Ramos (cell line): ENCODE measurements at regions not wholly inside any gene's neighbourhood (a gene's known extent, or its start where the extent isn't known, plus 50 kb on each side); places are given as distances from the start of the nearest gene placed in this dataset.
"Not testable (repeated sequence)": the region's sequence is repeated elsewhere in the genome, so short reads cannot be mapped to it uniquely, and the experiment has no call there.

Experiments used
- in situ Hi-C: fragments of 300-500 bp; cut with MboI; formaldehyde crosslinking; loops from one replicate; pipeline ENCODE4 v1.14.3; 2022; ENCODE audit warnings: low sequenced_read_pairs; ENCODE audit not compliant: unreplicated experiment

DNA sequence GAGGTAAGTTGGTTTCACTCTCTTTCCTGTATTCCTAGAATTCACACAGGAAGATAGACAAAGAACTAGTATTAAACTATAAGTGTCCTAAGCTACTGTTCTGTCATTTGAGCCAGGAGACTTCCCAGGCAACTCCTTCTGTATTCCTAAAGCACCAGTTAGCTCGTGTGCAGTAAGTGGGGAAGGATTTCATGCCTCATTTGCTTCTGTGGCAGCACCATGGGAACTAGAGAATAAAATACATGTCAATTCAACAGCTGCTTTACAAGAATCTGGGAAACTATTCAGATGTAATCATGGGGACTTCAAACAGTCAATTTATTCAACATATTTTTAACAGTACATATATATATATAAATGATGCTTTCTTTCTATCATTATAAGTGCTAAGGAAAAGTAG, 762.3 kb downstream of the PRELID2 start:
- in situ Hi-C loops = no loop called here

DNA sequence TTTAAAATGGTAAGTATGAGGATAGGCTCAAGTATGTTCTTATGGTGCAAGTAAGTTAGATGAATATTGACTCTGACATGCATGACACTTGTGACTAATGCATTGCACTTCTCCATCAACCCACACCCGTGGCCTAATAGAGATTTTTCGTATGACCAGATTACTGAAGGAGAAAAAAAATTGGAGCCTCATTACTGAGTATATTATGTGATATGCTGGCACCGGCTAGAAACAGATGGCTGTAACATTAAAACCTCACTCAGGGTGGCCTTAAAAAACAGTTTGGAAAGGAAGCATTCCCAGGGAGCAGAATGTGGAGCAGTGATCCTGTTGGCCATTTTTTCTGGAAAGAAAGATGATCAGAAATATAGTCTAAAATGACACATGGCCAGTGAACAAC, 766.4 kb downstream of the PRELID2 start:
- in situ Hi-C loops = no loop called here

DNA sequence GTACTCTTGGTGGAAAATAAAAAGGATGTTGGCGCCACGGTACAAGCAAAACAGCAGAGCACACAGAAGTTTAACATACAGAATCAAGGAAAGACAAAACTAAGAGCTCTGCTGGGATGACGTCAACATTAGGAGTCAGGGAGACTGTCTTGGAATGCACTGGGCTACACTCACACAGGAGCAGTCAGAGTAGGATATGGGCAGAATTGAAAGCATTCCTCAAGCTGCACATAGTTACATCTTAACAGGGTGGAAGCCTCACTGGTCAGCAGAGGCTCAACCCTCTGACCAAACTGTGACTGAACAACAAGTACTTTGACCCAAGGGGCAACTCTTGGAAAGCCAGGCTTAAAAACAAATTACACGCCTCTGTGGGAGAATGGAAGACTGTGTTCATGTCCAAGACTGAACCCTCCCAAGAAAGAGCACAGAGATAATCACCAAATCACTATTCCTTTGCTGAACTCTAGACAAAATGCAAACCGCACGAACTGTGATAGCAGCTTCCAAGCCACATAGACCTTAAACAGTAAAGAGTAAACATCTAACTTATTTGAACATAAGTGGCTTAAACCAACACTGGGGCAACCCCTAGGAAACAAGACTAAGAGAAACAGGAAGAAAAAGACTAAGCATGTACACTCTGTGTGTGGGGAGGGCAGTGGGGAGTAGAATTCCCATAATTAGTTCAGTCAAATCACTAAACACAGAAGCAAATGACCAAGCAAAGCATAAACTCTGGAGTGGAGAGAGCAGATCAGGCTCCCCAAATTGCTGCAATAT, 772.7 kb downstream of the PRELID2 start:
- in situ Hi-C loops = no loop called here

DNA sequence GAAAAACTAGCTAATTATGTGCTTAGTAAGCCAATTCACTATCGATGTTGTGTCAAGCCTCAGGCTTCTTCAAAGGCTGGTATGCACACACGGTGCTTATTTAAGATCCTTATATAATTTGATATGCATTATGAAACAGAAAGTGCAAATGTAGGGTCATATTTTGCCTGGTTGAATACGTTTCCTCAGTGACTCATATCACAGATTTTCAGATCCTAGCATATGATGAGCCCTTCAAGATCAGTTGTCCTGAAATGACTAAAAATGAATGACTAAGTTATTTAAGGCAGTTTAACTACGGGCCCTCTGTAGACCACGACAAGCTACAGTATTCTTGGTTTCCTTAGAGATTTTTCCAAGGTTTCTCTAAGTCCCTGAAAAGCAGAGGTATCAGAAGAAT, 778.3 kb downstream of the PRELID2 start:
- in situ Hi-C loops = no loop called here

DNA sequence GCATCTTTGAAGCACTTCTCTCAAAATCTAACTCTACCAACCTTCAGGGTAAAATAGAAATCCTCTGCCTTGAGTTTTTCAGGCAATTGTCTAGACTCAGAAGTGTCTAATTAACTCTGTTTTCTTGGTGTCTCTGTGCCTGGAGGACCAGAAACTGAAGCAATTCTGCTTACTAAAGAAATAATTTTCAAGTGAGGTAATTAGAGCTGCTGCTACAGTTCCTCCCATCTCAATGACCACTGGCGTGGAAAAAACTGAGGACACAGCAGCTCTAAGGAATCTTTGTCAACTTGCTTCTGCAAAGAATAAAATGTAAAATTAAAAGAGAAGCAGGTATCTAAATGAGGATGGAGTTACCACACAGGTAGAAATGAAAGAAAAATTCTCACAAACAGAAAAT, 785.0 kb downstream of the PRELID2 start:
- in situ Hi-C loops = no loop called here

DNA sequence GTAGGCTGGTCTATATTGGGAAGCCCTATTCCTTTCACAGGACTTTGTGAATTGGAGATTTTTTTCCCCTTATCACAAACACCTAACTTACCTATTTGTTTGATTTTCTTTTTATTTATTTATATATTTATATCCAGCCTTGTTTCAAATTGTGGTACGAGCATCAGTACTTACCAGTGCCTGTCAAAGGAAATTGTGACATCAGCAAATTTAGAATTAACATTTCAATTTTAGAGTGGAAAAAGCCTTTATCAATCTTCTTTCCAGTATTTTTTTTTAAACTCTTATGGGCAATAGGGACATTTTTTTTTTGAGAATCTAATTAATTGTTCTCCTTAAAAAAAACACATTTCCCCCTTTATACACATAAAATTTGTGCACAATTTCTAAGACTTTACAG, 790.2 kb downstream of the PRELID2 start:
- in situ Hi-C loops = no loop called here

DNA sequence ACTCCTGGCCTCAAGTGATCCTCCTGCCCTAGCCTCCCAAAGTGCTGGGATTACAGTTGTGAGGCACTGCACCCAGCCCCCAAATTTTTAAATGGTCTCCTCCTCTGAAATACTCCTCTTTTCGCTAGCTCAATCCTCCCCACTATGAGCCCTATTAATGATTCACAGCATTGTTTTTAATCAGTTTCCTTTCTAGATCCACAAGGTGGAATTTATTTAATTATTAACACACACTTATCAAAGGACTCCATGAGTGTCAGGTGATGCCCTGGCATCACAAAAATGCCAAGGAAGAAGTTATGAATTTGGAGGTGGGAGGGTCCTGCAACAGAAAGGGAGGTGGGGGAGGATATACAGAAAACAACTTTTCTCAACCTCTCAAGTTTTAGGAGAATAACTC, 806.5 kb downstream of the PRELID2 start:
- in situ Hi-C loops = no loop called here

DNA sequence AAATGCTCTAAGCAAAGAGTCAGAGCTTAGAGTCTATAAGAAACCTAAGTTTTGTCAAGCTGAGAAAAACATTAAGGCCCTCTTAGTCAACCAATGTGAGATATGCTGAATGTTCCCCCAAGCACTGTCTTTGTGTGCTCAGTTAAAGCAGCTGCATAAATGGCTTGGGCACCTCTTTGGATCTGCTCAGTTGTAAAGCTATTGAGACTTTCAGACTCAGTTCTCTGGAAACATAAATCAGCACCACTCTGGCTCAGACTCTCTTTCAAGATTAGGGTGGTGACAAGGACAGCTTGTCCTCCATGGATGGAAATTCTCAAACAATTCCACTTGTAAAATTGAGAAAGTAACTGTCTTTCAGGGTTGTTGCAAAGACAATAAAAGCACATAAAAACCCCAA, 807.9 kb downstream of the PRELID2 start:
- in situ Hi-C loops = no loop called here

DNA sequence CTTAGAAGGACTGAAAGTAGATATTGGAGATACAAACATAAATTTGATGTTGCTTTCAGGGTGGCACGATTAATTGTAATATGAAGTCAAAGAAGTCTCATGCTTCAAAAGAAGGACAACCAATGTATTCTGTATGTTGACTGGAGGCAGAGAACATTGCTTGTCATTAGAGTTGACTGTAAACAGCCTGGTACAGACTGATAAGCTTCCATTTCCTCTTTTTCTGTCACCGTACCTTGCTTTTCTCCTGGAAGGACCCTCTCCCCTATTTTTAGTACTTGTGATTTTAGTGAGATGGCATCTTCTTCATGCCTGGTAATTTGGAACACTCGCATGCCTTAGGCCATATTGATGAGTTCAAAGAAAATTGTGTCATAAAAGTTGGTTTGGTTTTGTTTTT, 809.4 kb downstream of the PRELID2 start:
- in situ Hi-C loops = no loop called here

DNA sequence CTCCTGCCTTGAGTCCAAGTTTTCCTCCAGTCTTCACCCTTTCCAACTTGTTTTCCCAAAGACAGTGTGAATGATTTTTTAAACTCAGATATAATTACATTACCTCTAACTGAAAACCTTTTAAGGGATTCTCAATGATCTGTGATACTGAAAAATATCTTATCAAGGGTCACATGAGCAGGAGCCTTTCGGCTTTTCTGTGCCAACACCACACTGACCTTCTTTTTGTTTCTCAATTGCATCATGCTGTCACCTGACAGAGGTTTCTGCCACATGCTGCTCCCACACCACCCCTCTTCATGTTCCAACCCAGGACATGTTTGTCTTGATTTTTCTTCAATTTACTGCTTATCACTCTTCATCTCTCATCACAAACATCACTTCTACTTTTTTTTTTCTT, 820.0 kb downstream of the PRELID2 start:
- in situ Hi-C loops = no loop called here

DNA sequence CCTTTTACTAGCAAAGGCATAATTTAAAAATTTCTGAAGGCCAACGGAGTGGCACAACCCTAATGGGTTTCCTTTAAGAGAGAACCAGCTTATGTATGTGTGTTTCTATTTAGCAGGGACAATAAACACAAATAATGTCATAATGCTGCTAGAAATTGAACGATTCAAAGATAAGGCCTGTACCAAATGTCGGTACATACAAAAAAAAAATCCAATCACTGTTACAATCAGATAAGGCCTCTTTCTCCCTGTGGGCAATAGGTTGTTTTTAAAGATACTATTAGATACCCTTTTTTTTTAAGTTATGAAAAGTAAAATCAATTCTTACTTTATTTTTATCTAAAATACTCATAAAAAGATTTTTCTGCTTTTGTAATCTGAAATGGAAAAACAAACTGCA, 821.0 kb downstream of the PRELID2 start:
- in situ Hi-C loops = no loop called here

DNA sequence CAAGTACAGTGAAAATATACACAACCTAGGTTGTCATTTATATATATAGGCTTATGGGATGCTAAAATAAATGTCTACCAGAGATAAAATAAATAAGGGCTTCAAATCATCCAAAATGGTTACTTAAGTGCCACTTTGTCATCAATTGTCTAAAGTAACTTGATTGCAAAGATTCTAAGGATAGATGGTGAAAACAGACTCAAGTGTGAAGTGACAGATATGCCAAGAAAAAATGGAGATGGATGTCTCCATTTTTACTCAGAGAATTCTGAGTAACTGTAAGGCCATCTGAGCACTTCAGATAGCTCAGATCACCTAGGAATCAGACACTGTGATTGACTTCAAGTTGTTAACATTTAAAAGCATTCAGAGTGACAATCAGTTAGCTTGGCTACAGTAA, 824.3 kb downstream of the PRELID2 start:
- in situ Hi-C loops = no loop called here

DNA sequence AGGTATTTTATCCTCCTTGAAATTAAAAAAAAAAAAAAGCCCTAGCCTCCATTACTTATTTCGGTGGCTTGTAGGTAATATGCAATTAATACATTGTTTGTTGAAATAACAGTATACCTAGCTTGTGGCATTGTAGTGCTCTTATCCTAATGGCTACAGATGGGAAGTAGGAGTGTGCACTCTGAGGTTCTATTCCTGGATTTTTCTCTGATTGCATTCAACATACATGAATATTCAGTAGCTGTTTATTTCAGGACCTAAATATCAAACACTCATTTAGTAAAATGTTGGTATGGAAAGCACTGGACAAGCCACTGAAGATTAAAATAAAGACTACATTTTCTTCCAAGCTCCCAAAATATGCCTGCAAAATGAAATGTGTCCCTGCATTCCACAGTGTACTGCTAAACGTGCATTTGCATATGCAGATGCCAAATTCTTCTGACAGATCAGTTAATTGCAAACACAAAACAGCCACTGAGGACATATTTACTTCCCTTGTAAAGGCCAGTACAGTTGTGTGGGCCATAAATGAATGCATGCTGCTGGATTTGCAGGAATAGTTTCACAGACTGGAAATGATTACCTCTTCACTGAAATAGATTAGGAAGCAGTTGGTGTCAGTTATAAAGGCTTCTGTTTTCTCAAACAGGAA, 826.1 kb downstream of the PRELID2 start:
- in situ Hi-C loops = no loop called here

DNA sequence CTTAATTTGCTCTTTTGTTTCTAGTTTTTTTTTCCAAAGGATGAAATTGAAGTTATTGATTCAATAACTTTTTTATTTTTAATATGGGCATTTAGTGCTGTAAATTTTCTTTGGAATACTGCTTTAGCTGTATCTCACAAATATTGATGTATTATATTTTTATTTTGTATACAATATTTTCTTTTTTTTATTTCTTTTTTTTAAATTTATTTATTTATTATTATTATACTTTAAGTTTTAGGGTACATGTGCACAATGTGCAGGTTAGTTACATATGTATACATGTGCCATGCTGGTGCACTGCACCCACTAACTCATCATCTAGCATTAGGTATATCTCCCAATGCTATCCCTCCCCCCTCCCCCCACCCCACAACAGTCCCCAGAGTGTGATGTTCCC, 823.7 kb downstream of the KCTD16 start:
- in situ Hi-C loops = not testable (repeated sequence)

DNA sequence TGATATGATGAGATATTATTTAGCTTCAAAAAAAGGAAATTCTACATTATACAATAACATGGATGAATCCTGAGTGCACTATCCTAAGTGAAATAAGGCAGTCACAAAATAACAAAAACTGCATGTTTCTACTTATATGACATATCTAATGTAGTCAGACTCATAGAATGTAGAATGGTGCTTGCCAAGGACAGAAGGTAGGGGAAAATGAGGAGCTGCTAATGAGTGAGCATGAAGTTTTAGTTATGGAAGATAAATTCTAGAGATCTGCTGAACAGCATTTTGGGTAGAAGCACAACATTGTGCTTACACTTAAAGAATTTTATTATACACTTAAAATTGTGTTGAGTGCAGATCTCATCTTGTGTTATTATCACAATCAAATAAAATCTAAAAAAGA, 812.4 kb downstream of the KCTD16 start:
- in situ Hi-C loops = no loop called here

DNA sequence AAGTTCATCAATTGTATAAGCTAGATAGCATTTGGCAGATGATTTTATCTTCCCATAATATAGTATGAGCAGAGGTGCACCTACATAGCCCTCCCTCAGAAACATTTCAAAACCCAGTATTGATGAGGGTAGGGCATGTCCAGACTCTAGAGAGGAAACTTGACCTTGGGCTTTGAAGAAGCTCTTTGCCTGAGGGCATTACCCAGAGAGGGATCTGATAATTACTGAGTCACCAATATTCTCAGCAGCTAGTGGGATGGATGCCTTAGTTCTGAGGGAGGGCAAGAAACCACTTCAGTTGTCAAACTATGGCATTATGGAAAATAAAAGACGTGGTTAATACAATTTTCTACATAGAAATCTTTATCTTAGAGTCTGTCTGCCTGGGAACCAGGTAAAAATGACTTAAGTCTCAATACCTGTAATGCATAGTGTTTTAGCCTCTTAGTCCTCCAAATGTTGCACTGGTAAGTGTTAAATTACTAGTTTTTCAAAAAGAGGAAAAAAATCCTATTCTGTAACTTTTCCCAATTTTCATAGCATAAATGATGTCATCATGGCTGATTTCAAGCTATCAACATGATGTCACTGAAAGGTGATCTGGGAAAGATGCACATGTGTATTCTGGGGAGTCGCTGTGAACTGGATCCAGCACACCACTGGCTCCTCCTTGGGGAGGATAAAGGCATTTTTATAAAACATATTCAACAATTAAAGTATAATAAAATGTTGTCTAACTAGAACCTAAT, 809.0 kb downstream of the KCTD16 start:
- in situ Hi-C loops = no loop called here

DNA sequence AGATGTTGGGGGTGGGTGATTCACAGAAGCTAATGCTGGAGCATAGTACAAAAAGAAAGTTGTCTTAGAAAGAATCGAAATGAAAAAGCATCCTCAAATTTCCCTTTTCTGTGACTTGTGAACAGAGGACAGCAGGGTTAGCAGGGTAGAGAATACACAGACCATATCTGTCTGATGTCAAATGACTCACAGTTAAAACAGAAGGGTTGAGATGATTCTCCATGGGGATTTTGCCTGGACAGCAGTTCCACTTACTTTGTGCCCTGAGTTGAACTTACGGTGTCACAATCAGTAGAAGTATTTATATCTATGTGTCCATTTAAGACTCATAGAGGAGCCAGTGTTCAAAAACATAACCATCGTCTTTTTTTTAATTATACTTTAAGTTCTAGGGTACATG, 801.6 kb downstream of the KCTD16 start:
- in situ Hi-C loops = no loop called here

DNA sequence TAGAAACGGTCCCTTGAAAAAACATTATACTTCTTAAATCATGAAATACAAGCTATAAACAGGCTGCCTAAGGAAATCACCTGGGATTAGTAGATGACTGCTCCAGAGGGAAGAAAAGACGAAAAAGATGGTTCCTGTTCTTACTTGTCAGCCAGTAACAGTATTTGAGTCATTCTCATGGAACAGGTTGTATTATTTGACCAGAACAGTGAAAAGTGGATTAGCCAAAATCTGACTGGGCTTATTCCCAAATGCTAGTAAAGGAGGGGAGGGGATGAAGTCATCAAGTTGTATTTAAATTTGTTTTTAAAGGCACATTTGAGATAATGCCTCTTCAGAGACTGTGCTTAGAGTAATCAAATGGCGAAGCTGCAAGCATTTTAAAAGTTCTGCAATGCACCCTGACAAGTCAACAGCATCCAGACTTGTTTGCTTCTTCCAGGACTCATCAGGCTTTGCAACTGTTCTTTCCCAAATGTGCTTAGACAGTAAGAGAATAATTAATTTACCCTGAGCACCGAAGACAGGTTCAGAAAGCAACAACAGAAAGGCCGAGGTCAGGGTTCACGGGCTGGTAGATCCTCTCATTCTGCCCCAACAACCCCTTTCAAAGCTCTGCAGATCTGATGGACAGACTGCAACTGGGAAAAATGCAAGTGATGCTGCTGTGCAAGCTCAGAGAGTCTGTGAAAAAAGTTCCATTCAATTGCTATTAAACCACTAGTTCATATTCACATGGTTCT, 800.6 kb downstream of the KCTD16 start:
- in situ Hi-C loops = no loop called here

DNA sequence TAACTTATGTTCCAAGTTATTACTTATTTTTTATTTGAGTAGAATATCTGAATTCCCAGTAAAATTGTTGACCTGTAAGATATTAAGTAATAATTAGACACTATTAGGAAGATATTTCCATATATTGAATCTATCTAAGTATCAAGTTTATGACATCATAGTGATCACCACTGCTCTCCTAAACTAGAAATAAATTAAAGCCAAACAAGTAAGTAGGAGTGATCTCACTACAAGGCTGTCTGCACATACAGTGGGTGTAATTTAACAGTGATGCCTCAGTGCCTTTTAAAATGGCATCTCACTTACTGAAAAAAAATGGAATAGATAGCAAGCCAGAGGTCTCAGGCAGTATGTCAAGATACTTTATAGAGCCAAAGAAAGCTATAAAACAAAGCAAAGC, 789.6 kb downstream of the KCTD16 start:
- in situ Hi-C loops = no loop called here

DNA sequence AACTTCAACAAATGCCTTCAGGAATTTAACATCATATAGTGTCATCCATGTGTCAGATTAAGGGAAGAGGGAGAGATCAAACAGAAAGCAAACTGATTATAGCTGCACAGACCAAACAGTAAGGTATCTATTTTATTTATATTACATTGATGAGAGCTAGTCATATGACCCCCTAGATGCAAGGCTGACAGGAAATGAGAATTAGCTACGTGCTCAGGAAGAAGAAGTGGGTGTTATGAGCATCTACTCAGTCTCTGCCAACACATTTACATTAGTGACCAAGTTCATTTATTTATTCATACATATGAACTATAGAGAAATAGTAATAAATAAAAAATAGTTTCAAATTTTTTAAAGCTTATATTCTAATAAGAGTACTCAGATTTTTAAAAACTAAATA, 787.3 kb downstream of the KCTD16 start:
- in situ Hi-C loops = no loop called here

DNA sequence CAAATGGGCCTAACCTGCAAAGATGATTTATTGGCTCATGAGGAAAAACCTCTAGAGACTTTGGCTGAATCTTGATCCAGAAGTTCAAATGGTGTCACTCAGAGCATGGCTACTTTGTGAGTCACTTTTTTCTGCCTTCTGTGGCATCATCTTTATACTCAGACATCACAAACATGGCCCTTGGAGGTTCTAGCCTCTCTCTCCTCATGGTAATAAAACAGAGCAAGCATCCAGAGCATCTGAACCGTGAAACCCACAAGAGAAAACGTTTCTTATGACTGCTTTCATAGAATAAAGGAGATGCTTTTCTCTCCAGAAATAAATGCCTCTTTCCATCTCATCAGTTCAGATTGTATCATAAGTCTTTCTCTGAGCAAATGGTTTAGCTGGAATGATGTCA, 780.3 kb downstream of the KCTD16 start:
- in situ Hi-C loops = no loop called here
